ENCODE measurements at regions not wholly inside any gene's neighbourhood (a gene's known extent, or its start where the extent isn't known, plus 50 kb on each side); places are given as distances from the start of the nearest gene placed in this dataset.

GRCh38 chr6:150659046-150659763 is 59.5 kb downstream of the PLEKHG1 start:
- no peaks in the 10 kb centered on the region for H3K27me3 ChIP-seq
- H3K4me3 ChIP-seq = no peak overlapping the region
- TF ChIP-seq, protein P1, sequence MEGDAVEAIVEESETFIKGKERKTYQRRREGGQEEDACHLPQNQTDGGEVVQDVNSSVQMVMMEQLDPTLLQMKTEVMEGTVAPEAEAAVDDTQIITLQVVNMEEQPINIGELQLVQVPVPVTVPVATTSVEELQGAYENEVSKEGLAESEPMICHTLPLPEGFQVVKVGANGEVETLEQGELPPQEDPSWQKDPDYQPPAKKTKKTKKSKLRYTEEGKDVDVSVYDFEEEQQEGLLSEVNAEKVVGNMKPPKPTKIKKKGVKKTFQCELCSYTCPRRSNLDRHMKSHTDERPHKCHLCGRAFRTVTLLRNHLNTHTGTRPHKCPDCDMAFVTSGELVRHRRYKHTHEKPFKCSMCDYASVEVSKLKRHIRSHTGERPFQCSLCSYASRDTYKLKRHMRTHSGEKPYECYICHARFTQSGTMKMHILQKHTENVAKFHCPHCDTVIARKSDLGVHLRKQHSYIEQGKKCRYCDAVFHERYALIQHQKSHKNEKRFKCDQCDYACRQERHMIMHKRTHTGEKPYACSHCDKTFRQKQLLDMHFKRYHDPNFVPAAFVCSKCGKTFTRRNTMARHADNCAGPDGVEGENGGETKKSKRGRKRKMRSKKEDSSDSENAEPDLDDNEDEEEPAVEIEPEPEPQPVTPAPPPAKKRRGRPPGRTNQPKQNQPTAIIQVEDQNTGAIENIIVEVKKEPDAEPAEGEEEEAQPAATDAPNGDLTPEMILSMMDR (IDR thresholded peaks at IDR 0.05) = no peak
- H3K27ac ChIP-seq = no peak overlapping the region
- DNase-seq (ENCODE audit: low spot score) = no peak
- H3K36me3 ChIP-seq = no peaks in the 10 kb centered on the region
- H3K4me1 ChIP-seq = no peaks in the 10 kb centered on the region
- H3K9me3 ChIP-seq = no peaks in the 10 kb centered on the region

DNA sequence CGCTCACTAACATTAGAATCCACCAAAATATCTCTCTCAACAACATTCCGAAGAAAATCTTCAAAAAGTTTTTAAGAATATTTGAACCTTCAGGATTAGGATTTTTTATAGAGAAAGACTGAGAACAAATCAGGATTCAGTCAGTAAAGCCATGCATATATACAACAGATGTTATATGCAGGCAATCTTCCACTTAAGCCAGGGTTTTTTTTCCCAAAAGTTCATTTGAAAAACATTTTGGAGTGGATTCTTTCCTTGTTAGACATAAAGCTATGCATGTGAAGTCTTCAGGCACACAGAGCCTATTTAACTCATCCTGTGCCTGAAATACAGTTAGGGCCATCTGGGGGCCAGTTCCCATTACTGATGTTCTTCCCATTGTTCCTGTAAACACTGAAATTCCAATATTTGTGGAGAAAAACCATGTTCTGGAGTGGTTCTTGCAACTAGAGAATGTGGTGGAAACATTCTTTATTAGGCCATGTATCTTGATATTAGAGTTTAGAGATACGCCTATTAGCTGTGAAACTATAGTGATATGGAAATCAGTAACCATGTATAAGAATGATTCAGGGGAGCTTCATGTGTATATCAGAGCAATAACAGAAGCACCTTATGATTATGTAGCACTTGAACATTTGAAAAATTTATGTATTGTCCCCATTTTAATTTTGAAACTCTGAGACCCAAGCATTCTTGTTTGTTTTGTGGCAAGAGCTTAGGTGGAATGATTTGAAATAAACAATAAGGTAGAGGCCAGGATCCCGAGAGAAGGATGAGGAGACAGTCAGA is 61.7 kb downstream of the PLEKHG1 start:
- Histone ChIP-seq H3K4me3 (no peak overlapping the region), H3K27me3 (no peaks in the 10 kb centered on the region), H3K4me1 (peaks cover 0 to 6% of the 10 kb centered on the region in 2 donors), H3K9me3 (no peaks in the 10 kb centered on the region), H3K36me3 (no peaks in the 10 kb centered on the region), H3K27ac (no peak overlapping the region)
- no peak for DNase-seq (ENCODE audit: low spot score)
- TF ChIP-seq, protein P1 (IDR thresholded peaks at IDR 0.05) = no peak

- Histone ChIP-seq H3K9me3 (no peaks in the 10 kb centered on the region), H3K4me3 (no peak overlapping the region), H3K27ac (no peak overlapping the region), H3K36me3 (no peaks in the 10 kb centered on the region), H3K4me1 (peaks cover 0 to 14% of the 10 kb centered on the region in 2 donors), H3K27me3 (no peaks in the 10 kb centered on the region)
- TF ChIP-seq, protein P1 (IDR thresholded peaks at IDR 0.05) = no peak
- no peak for DNase-seq (ENCODE audit: low spot score)
These were observed 63.1 kb downstream of the PLEKHG1 start for GRCh38 chr6:150662814-150663213.

DNA sequence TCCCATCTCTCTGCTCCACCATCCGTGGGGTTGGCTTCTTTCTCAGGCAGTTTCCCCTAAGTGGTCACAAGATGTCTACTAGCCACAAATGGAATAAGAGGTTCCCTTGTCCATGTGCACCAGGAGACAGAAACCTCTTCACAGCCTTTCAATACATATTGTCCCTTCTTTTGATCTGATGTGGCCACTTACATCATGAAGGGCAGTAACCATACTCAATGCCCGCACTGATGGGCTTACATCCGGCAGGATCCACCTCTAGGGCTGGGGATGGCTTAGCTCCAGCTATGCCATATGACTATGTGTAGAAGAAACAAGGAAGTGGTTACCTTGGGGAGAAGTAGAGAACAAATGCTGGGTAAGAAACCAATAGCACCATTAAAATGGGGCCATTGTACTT is 64.4 kb downstream of the PLEKHG1 start:
- no peaks in the 10 kb centered on the region for H3K9me3 ChIP-seq
- DNase-seq (ENCODE audit: low spot score) = no peak
- TF ChIP-seq, protein P1 (IDR thresholded peaks at IDR 0.05) = no peak
- peaks cover 0 to 27% of the 10 kb centered on the region in 2 donors for H3K4me1 ChIP-seq
- no peak overlapping the region for H3K4me3 ChIP-seq
- H3K27me3 ChIP-seq = no peaks in the 10 kb centered on the region
- H3K36me3 ChIP-seq = no peaks in the 10 kb centered on the region
- H3K27ac ChIP-seq = no peak overlapping the region

GRCh38 chr6:150666071-150666470 is 66.4 kb downstream of the PLEKHG1 start:
- Histone ChIP-seq H3K9me3 (no peaks in the 10 kb centered on the region), H3K27ac (peak overlapping the region in 1 of 2 donors; percentile 35)

More at GRCh38 chr6:150666071-150666470, 66.4 kb downstream of the PLEKHG1 start:
- DNase-seq (ENCODE audit: low spot score) = no peak
- Histone ChIP-seq H3K4me3 (no peak overlapping the region), H3K36me3 (no peaks in the 10 kb centered on the region), H3K4me1 (peaks cover 0 to 29% of the 10 kb centered on the region in 2 donors), H3K27me3 (no peaks in the 10 kb centered on the region)
- TF ChIP-seq, protein P1 (IDR thresholded peaks at IDR 0.05) = no peak

All from right atrium auricular region (tissue), 2 donors.